IgD-negative memory B cell (primary cell): ENCODE measurements at regions not wholly inside any gene's neighbourhood (a gene's known extent, or its start where the extent isn't known, plus 50 kb on each side); places are given as distances from the start of the nearest gene placed in this dataset.

Experiments
- H3K27ac Mint-ChIP-seq, 3 donors: one replicate each; pipeline ENCODE4 v1.8.0; 2020 to 2022; ENCODE audit warnings: mild to moderate bottlenecking in 3 of 3, mixed read lengths in 3 of 3, moderate library complexity in 1 of 3
- H3K27me3 Mint-ChIP-seq: one replicate; pipeline ENCODE4 v1.8.0; 2021; ENCODE audit warnings: mixed read lengths
- H3K36me3 Mint-ChIP-seq: one replicate; pipeline ENCODE4 v1.8.0; 2020; ENCODE audit warnings: mild to moderate bottlenecking, mixed read lengths
- H3K4me1 Mint-ChIP-seq, 3 donors: one replicate each; pipeline ENCODE4 v1.8.0; 2020 to 2022; ENCODE audit warnings: mixed read lengths in 3 of 3, mild to moderate bottlenecking in 1 of 3
- H3K4me3 Mint-ChIP-seq, 4 donors: one replicate each; pipeline ENCODE4 v1.8.0; 2020 to 2022; ENCODE audit warnings: mild to moderate bottlenecking in 4 of 4, mixed read lengths in 4 of 4, moderate library complexity in 3 of 4
- H3K9me3 Mint-ChIP-seq, 3 donors: one replicate each; pipeline ENCODE4 v1.8.0; 2020 to 2021; ENCODE audit warnings: mixed read lengths in 3 of 3, mild to moderate bottlenecking in 1 of 3

- Mint-ChIP-seq H3K9me3 (peaks cover 11 to 12% (median 11%) of the 10 kb centered on the region in 3 donors), H3K4me3 (no peak overlapping the region), H3K27ac (peak overlapping the region in 1 of 3 donors; percentile 80), H3K36me3 (no peaks in the 10 kb centered on the region), H3K27me3 (peaks cover 8% of the 10 kb centered on the region), H3K4me1 (peaks cover 0 to 3% (median 1%) of the 10 kb centered on the region in 3 donors)
Measured at GRCh38 chr7:155189590-155189989, 108.1 kb upstream of the INSIG1 start.

- Mint-ChIP-seq H3K9me3 (peaks cover 2 to 8% (median 3%) of the 10 kb centered on the region in 3 donors), H3K27me3 (peaks cover 5% of the 10 kb centered on the region), H3K4me1 (peaks cover 0 to 3% (median 1%) of the 10 kb centered on the region in 3 donors), H3K4me3 (peak overlapping the region in 1 of 4 donors; percentile 33), H3K36me3 (no peaks in the 10 kb centered on the region), H3K27ac (peak overlapping the region in 1 of 3 donors; percentile 31)
Measured at GRCh38 chr7:155190688-155191087, 107.0 kb upstream of the INSIG1 start.

- Mint-ChIP-seq H3K36me3 (no peaks in the 10 kb centered on the region), H3K27ac (no peak overlapping the region), H3K4me3 (no peak overlapping the region), H3K27me3 (peaks cover 5% of the 10 kb centered on the region), H3K9me3 (peaks cover 0 to 7% (median 3%) of the 10 kb centered on the region in 3 donors), H3K4me1 (peaks cover 0 to 3% (median 1%) of the 10 kb centered on the region in 3 donors)
Measured at GRCh38 chr7:155191137-155191536, 106.5 kb upstream of the INSIG1 start.

- peaks cover 5% of the 10 kb centered on the region for H3K27me3 Mint-ChIP-seq
- peaks cover 0 to 3% (median 1%) of the 10 kb centered on the region in 3 donors for H3K4me1 Mint-ChIP-seq
- H3K4me3 Mint-ChIP-seq: peak overlapping the region in 1 of 4 donors; percentile 37
- H3K36me3 Mint-ChIP-seq: peaks cover 3% of the 10 kb centered on the region
- H3K27ac Mint-ChIP-seq: no peak overlapping the region
- H3K9me3 Mint-ChIP-seq: peaks cover 0 to 7% (median 7%) of the 10 kb centered on the region in 3 donors
Measured at GRCh38 chr7:155191901-155192478, 105.7 kb upstream of the INSIG1 start.

- Mint-ChIP-seq H3K4me3 (no peak overlapping the region), H3K27ac (no peak overlapping the region), H3K4me1 (peaks cover 0 to 3% (median 1%) of the 10 kb centered on the region in 3 donors), H3K27me3 (peaks cover 5% of the 10 kb centered on the region), H3K9me3 (peaks cover 0 to 7% (median 7%) of the 10 kb centered on the region in 3 donors), H3K36me3 (peaks cover 3% of the 10 kb centered on the region)
Measured at GRCh38 chr7:155192961-155193640, 104.6 kb upstream of the INSIG1 start.

GRCh38 chr7:155193716-155194115 is 104.0 kb upstream of the INSIG1 start:
- no peak overlapping the region for H3K4me3 Mint-ChIP-seq

GRCh38 chr7:155194382-155195140 is 103.1 kb upstream of the INSIG1 start:
- Mint-ChIP-seq H3K9me3 (peaks cover 0 to 7% (median 7%) of the 10 kb centered on the region in 3 donors), H3K4me3 (no peak overlapping the region), H3K4me1 (peaks cover 0 to 3% (median 1%) of the 10 kb centered on the region in 3 donors), H3K36me3 (peaks cover 4% of the 10 kb centered on the region), H3K27ac (no peak overlapping the region), H3K27me3 (peaks cover 5% of the 10 kb centered on the region)

More at GRCh38 chr7:155193716-155194115, 104.0 kb upstream of the INSIG1 start:
- no peak overlapping the region for H3K27ac Mint-ChIP-seq
- H3K36me3 Mint-ChIP-seq: peaks cover 3% of the 10 kb centered on the region
- peaks cover 0 to 3% (median 1%) of the 10 kb centered on the region in 3 donors for H3K4me1 Mint-ChIP-seq
- peaks cover 0 to 7% (median 7%) of the 10 kb centered on the region in 3 donors for H3K9me3 Mint-ChIP-seq
- peaks cover 5% of the 10 kb centered on the region for H3K27me3 Mint-ChIP-seq

- peaks cover 4% of the 10 kb centered on the region for H3K27me3 Mint-ChIP-seq
- H3K4me3 Mint-ChIP-seq: peak overlapping the region in 1 of 4 donors; percentile 55
- no peaks in the 10 kb centered on the region for H3K4me1 Mint-ChIP-seq
- H3K36me3 Mint-ChIP-seq: peaks cover 4% of the 10 kb centered on the region
- peaks cover 0 to 7% (median 7%) of the 10 kb centered on the region in 3 donors for H3K9me3 Mint-ChIP-seq
- no peak overlapping the region for H3K27ac Mint-ChIP-seq
Measured at GRCh38 chr7:155195939-155196523, 101.6 kb upstream of the INSIG1 start.

- peaks cover 0 to 7% (median 7%) of the 10 kb centered on the region in 3 donors for H3K9me3 Mint-ChIP-seq
- H3K27me3 Mint-ChIP-seq: no peaks in the 10 kb centered on the region
- peaks cover 4% of the 10 kb centered on the region for H3K36me3 Mint-ChIP-seq
- H3K27ac Mint-ChIP-seq: no peak overlapping the region
- H3K4me3 Mint-ChIP-seq: no peak overlapping the region
- H3K4me1 Mint-ChIP-seq: no peaks in the 10 kb centered on the region
Measured at GRCh38 chr7:155198196-155198892, 99.3 kb upstream of the INSIG1 start.

GRCh38 chr7:155198901-155199845 is 98.5 kb upstream of the INSIG1 start:
- peaks cover 0 to 1% (median 0%) of the 10 kb centered on the region in 3 donors for H3K4me1 Mint-ChIP-seq
- H3K9me3 Mint-ChIP-seq: peaks cover 0 to 7% (median 7%) of the 10 kb centered on the region in 3 donors
- peaks cover 4% of the 10 kb centered on the region for H3K36me3 Mint-ChIP-seq
- H3K27me3 Mint-ChIP-seq: no peaks in the 10 kb centered on the region
- H3K4me3 Mint-ChIP-seq: no peak overlapping the region
- no peak overlapping the region for H3K27ac Mint-ChIP-seq

GRCh38 chr7:155201325-155202087 is 96.2 kb upstream of the INSIG1 start:
- H3K9me3 Mint-ChIP-seq: peaks cover 0 to under 1% (median 0%) of the 10 kb centered on the region in 3 donors
- no peaks in the 10 kb centered on the region for H3K27me3 Mint-ChIP-seq
- peaks cover 13 to 15% (median 14%) of the 10 kb centered on the region in 3 donors for H3K4me1 Mint-ChIP-seq
- H3K27ac Mint-ChIP-seq: peak overlapping the region in 2 of 3 donors; percentile 46 to 74
- peak overlapping the region in 1 of 4 donors; percentile 37 for H3K4me3 Mint-ChIP-seq
- H3K36me3 Mint-ChIP-seq: peaks cover 2% of the 10 kb centered on the region

- Mint-ChIP-seq H3K27me3 (no peaks in the 10 kb centered on the region), H3K4me3 (no peak overlapping the region), H3K36me3 (peaks cover 2% of the 10 kb centered on the region), H3K27ac (peak overlapping the region in 1 of 3 donors; percentile 46), H3K4me1 (peaks cover 13 to 19% (median 18%) of the 10 kb centered on the region in 3 donors), H3K9me3 (no peaks in the 10 kb centered on the region)
Measured at GRCh38 chr7:155202106-155202871, 95.4 kb upstream of the INSIG1 start.
